ENCODE measurements at regions not wholly inside any gene's neighbourhood (a gene's known extent, or its start where the extent isn't known, plus 50 kb on each side); places are given as distances from the start of the nearest gene placed in this dataset.

- DNase-seq (ENCODE audit: low spot score), result no peak
Observed at GRCh38 chr2:38450509-38450908, 73.4 kb upstream of the ATL2 start.

GRCh38 chr2:38448692-38449410 lies 71.8 kb upstream of the ATL2 start:
- DNase-seq (ENCODE audit: low spot score), result no peak

- DNase-seq (ENCODE audit: low spot score), result no peak
Observed at GRCh38 chr2:38446906-38447561, 70.0 kb upstream of the ATL2 start.

GRCh38 chr2:38446418-38446817 lies 69.3 kb upstream of the ATL2 start:
- no peak for DNase-seq (ENCODE audit: low spot score)

- no peak for DNase-seq (ENCODE audit: low spot score)
Observed at GRCh38 chr2:38444247-38444646, 67.2 kb upstream of the ATL2 start.

- peak; percentile 28 for DNase-seq (ENCODE audit: low spot score)
Observed at GRCh38 chr2:38442643-38443541, 65.8 kb upstream of the ATL2 start.

- no peak for DNase-seq (ENCODE audit: low spot score)
Observed at GRCh38 chr2:38441346-38441745, 64.3 kb upstream of the ATL2 start.

GRCh38 chr2:38440655-38441054 lies 63.6 kb upstream of the ATL2 start:
- DNase-seq (ENCODE audit: low spot score), result no peak

GRCh38 chr2:38439863-38440262 lies 62.8 kb upstream of the ATL2 start:
- DNase-seq (ENCODE audit: low spot score), result no peak

GRCh38 chr2:38438883-38439612 lies 62.0 kb upstream of the ATL2 start:
- no peak for DNase-seq (ENCODE audit: low spot score)

- DNase-seq (ENCODE audit: low spot score), result no peak
Observed at GRCh38 chr2:38438133-38438882, 61.2 kb upstream of the ATL2 start.

- no peak for DNase-seq (ENCODE audit: low spot score)
Observed at GRCh38 chr2:38436227-38436664, 59.2 kb upstream of the ATL2 start.

- DNase-seq (ENCODE audit: low spot score), result no peak
Observed at GRCh38 chr2:38435775-38436174, 58.7 kb upstream of the ATL2 start.

GRCh38 chr2:38434595-38434994 lies 57.5 kb upstream of the ATL2 start:
- DNase-seq (ENCODE audit: low spot score), result no peak

GRCh38 chr2:38433607-38433975 lies 56.5 kb upstream of the ATL2 start:
- no peak for DNase-seq (ENCODE audit: low spot score)

GRCh38 chr2:38432820-38433606 lies 55.9 kb upstream of the ATL2 start:
- DNase-seq (ENCODE audit: low spot score), result no peak

GRCh38 chr2:38430597-38431207 lies 53.6 kb upstream of the ATL2 start:
- DNase-seq (ENCODE audit: low spot score), result no peak

GRCh38 chr2:38430196-38430595 lies 53.1 kb upstream of the ATL2 start:
- DNase-seq (ENCODE audit: low spot score), result no peak

GRCh38 chr2:38427936-38428335 lies 50.9 kb upstream of the ATL2 start:
- DNase-seq (ENCODE audit: low spot score), result no peak

GRCh38 chr2:38427054-38427453 lies 50.0 kb upstream of the ATL2 start:
- no peak for DNase-seq (ENCODE audit: low spot score)

All from mucosa of gallbladder (tissue), 1 donor.